OCI-LY1 (cell line): ENCODE measurements at regions not wholly inside any gene's neighbourhood (a gene's known extent, or its start where the extent isn't known, plus 50 kb on each side); places are given as distances from the start of the nearest gene placed in this dataset.

Experiments
- H2AFZ ChIP-seq: fragments of 200-600 bp; sonication (generic), shearing (Covaris generic); 2 replicates; pipeline ENCODE4 v1.6.0; 2014; ENCODE audit warnings: antibody characterized with exemption, mild to moderate bottlenecking, low read length
- H3F3A ChIP-seq: fragments of 200-600 bp; sonication (generic), shearing (Covaris generic); 2 replicates; pipeline ENCODE4 v1.6.0; 2014; ENCODE audit warnings: mild to moderate bottlenecking, antibody characterized with exemption, low read length, moderate library complexity; ENCODE audit not compliant: insufficient read depth
- H3K27ac ChIP-seq: fragments of 200-600 bp; sonication (generic); 2 replicates; pipeline ENCODE4 v1.5.1; 2014; ENCODE audit warnings: low read length, mixed run types, mild to moderate bottlenecking, low read depth; ENCODE audit not compliant: poor library complexity, severe bottlenecking
- H3K27me3 ChIP-seq: fragments of 200-600 bp; sonication (generic); 2 replicates; pipeline ENCODE4 v1.6.0; 2014; ENCODE audit warnings: antibody characterized with exemption, mild to moderate bottlenecking, low read length, moderate library complexity; ENCODE audit not compliant: insufficient read depth
- H3K36me3 ChIP-seq: fragments of 200-600 bp; sonication (generic); 2 replicates; pipeline ENCODE4 v1.6.1; 2014; ENCODE audit warnings: mild to moderate bottlenecking, antibody characterized with exemption, low read length, moderate library complexity, mixed read lengths; ENCODE audit not compliant: insufficient read depth
- H3K4me1 ChIP-seq: fragments of 200-600 bp; sonication (generic); 2 replicates; pipeline ENCODE4 v1.5.1; 2014; ENCODE audit warnings: mild to moderate bottlenecking, low read length, moderate library complexity; ENCODE audit not compliant: insufficient read depth, severe bottlenecking
- H3K4me2 ChIP-seq: fragments of 200-600 bp; sonication (generic), shearing (Covaris generic); 2 replicates; pipeline ENCODE4 v1.6.1; 2014; ENCODE audit warnings: low read length
- H3K4me3 ChIP-seq: fragments of 200-600 bp; sonication (generic); 2 replicates; pipeline ENCODE4 v1.5.1; 2014; ENCODE audit warnings: low read length, low read depth, mild to moderate bottlenecking, mixed read lengths; ENCODE audit not compliant: poor library complexity, severe bottlenecking
- H3K79me2 ChIP-seq: fragments of 200-600 bp; shearing (Covaris generic); 2 replicates; pipeline ENCODE4 v1.6.1; 2016; ENCODE audit warnings: mixed run types, low read length, mixed read lengths; ENCODE audit not compliant: insufficient read depth
- H3K9ac ChIP-seq: fragments of 200-600 bp; sonication (generic), shearing (Covaris generic); 2 replicates; pipeline ENCODE4 v1.6.1; 2014; ENCODE audit warnings: mild to moderate bottlenecking, low read length, mixed read lengths
- H3K9me2 ChIP-seq: fragments of 200-600 bp; sonication (generic), shearing (Covaris generic); 2 replicates; pipeline ENCODE4 v1.6.1; 2014; ENCODE audit warnings: low read depth, mild to moderate bottlenecking, low read length, mixed read lengths
- H3K9me3 ChIP-seq: fragments of 200-600 bp; shearing (Covaris generic); 2 replicates; pipeline ENCODE4 v1.6.1; 2014; ENCODE audit warnings: low read length, mixed read lengths
- H4K20me1 ChIP-seq: fragments of 200-600 bp; sonication (generic), shearing (Covaris generic); 2 replicates; pipeline ENCODE4 v1.6.0; 2016; ENCODE audit warnings: mild to moderate bottlenecking, low read length; ENCODE audit not compliant: insufficient read depth
- CTCF ChIP-seq: fragments of 200-600 bp; sonication (generic), shearing (Covaris generic); IDR thresholded peaks from 2 replicates; pipeline ENCODE4 v1.5.1; 2017; ENCODE audit warnings: mild to moderate bottlenecking, antibody characterized with exemption, low read length, moderate library complexity, mixed read lengths
- EZH2 ChIP-seq: fragments of 200-600 bp; sonication (generic), shearing (Covaris generic); IDR thresholded peaks from 2 replicates; pipeline ENCODE4 v1.8.0; 2017; ENCODE audit warnings: borderline replicate concordance, mixed run types, mild to moderate bottlenecking, antibody characterized with exemption, low read length, moderate library complexity, mixed read lengths

DNA sequence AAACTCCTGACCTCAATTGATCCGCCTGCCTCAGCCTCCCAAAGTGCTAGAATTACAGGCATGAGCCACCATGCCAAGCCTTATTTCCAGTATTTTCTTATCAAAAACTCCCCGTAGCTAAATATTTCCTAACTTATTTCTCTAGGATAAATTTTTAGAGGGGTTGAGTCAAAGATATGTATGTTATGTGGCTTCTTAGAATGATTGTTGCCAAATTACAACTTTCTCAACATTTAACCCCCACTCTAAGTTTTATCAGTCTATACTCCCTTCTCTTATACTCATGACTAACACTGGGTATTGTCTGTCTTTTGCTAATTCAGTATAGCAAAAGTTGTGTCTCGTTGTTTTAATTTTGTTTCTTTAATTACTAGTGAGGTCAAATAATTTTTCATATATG lies 187.7 kb upstream of the LNX1 start:
- no peak overlapping the region for H3K4me2 ChIP-seq
- H3K27ac ChIP-seq = no peak overlapping the region
- no peaks in the 10 kb centered on the region for H3K4me1 ChIP-seq
- H3K9ac ChIP-seq = no peak overlapping the region
- no peaks in the 10 kb centered on the region for H3K9me2 ChIP-seq
- H2AFZ ChIP-seq = no peak overlapping the region
- no peaks in the 10 kb centered on the region for H3K9me3 ChIP-seq
- no peaks in the 10 kb centered on the region for H3K36me3 ChIP-seq
- no peaks in the 10 kb centered on the region for H3K79me2 ChIP-seq
- no peaks in the 10 kb centered on the region; the same call in 1 of the 2 replicates for H3K27me3 ChIP-seq
- no peak overlapping the region for H3K4me3 ChIP-seq
- H3F3A ChIP-seq = no peaks in the 10 kb centered on the region
- no peak for TF ChIP-seq CTCF
- H4K20me1 ChIP-seq = no peaks in the 10 kb centered on the region

- H3K4me2 ChIP-seq = no peak overlapping the region
- no peaks in the 10 kb centered on the region for H3K4me1 ChIP-seq
- H3K27me3 ChIP-seq = no peaks in the 10 kb centered on the region; the same call in 1 of the 2 replicates
- no peaks in the 10 kb centered on the region for H4K20me1 ChIP-seq
- no peak overlapping the region for H3K27ac ChIP-seq
- no peaks in the 10 kb centered on the region for H3K9me3 ChIP-seq
- no peak overlapping the region for H3K4me3 ChIP-seq
- no peak overlapping the region for H3K9ac ChIP-seq
- no peaks in the 10 kb centered on the region for H3K36me3 ChIP-seq
- TF ChIP-seq CTCF (no peak), EZH2 (no peak)
- no peaks in the 10 kb centered on the region for H3K79me2 ChIP-seq
- H3F3A ChIP-seq = no peaks in the 10 kb centered on the region
- no peaks in the 10 kb centered on the region for H3K9me2 ChIP-seq
- H2AFZ ChIP-seq = no peak overlapping the region
These were observed 186.9 kb upstream of the LNX1 start for GRCh38 chr4:53778155-53778554.

DNA sequence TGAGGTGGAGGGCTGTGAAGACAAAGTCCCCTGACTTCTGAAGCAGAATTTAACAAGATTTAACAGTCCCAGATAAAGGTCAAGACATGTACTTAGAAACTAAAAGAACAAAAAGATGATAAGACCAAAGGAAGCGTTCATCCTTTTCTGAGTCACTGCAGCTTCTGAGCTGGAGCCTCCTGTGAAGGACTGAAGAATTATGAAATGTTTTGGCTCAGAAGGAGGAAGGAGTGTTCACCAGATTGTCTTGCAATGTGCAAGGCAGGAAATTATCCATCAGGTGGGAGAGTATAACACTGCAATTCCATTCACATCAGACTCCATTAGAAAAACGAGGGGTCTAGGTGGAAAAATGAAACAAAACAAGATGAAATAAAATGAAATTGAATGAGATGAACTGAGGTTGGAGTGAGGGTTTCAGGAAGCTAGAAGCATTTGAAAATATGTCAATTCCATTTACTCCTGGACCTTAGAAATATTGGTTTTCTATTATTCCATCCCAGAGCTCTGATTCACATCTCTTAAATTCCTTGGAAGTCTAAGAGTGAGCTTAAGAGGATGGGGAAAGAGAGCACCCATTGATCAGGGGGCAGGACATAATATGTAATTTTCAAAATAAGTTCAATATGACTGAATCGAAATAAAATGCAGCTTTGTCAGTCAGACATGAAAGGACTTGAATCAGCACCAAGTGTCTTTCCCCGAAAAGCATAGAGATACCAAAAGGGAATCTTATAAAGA lies 186.1 kb upstream of the LNX1 start:
- Histone ChIP-seq H2AFZ (no peak overlapping the region), H3K36me3 (no peaks in the 10 kb centered on the region), H3K4me2 (no peak overlapping the region), H3K9me3 (no peaks in the 10 kb centered on the region), H3K27ac (no peak overlapping the region), H4K20me1 (no peaks in the 10 kb centered on the region), H3K9ac (no peak overlapping the region), H3K79me2 (no peaks in the 10 kb centered on the region), H3F3A (no peaks in the 10 kb centered on the region), H3K27me3 (no peaks in the 10 kb centered on the region; the same call in 1 of the 2 replicates), H3K4me3 (no peak overlapping the region), H3K4me1 (no peaks in the 10 kb centered on the region), H3K9me2 (no peaks in the 10 kb centered on the region)
- TF ChIP-seq EZH2 (no peak), CTCF (no peak)
